ENCODE measurements at regions not wholly inside any gene's neighbourhood (a gene's known extent, or its start where the extent isn't known, plus 50 kb on each side); places are given as distances from the start of the nearest gene placed in this dataset.

DNA sequence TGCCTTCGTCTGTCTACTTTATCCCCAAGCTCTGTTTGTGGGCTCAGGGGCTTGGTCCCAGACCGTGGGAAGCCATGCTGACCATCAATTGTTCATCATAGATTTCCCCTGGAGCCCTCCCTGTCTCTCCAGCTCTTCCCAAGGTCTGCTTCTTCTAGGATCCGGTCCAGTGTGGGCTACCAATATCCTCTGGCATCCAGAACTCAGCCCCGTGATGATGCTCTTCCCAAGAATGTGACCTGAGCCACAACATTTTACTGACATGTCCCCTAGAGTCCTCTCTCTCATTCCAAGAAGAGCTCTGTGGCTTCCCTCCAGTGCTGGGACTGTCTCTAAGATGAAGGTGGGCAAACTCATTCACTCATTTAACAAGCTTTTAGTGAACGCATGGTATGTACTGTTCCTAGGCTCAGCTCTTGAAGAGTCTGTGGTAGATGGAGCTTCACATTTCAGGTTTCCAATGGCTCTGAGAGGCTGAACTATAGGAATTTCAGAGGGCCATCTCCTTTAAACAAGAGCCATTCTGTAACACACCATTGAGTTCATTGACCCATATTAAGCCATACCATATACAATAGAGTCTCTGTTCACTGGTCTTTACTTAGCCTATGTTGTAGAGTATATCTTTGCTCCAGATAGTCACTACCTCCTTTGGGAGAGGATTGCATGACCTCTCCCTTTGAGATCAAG is 142.0 kb upstream of the APCDD1 start:
- H3K27me3 ChIP-seq (replicated peaks; ENCODE audit: insufficient read depth): no peaks in the 10 kb centered on the region
- 90% methylated on average over 5 of the region's 5 CpGs for WGBS
- H3K4me3 ChIP-seq: no peak overlapping the region
- no peaks in the 10 kb centered on the region for H3K9me3 ChIP-seq
- no peak for DNase-seq (ENCODE audit: low spot score)
- H3K4me1 ChIP-seq (replicated peaks): no peaks in the 10 kb centered on the region
- intact Hi-C loops (cut with DNase I): no loop called here
- TF ChIP-seq POLR2A (IDR thresholded peaks at IDR 0.05) (no peak), POLR2AphosphoS5 (IDR thresholded peaks at IDR 0.05) (no peak)
- TF ChIP-seq, protein P1, sequence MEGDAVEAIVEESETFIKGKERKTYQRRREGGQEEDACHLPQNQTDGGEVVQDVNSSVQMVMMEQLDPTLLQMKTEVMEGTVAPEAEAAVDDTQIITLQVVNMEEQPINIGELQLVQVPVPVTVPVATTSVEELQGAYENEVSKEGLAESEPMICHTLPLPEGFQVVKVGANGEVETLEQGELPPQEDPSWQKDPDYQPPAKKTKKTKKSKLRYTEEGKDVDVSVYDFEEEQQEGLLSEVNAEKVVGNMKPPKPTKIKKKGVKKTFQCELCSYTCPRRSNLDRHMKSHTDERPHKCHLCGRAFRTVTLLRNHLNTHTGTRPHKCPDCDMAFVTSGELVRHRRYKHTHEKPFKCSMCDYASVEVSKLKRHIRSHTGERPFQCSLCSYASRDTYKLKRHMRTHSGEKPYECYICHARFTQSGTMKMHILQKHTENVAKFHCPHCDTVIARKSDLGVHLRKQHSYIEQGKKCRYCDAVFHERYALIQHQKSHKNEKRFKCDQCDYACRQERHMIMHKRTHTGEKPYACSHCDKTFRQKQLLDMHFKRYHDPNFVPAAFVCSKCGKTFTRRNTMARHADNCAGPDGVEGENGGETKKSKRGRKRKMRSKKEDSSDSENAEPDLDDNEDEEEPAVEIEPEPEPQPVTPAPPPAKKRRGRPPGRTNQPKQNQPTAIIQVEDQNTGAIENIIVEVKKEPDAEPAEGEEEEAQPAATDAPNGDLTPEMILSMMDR (IDR thresholded peaks at IDR 0.05): no peak
- no peaks in the 10 kb centered on the region for H3K36me3 ChIP-seq
- no peak overlapping the region for H3K27ac ChIP-seq

DNA sequence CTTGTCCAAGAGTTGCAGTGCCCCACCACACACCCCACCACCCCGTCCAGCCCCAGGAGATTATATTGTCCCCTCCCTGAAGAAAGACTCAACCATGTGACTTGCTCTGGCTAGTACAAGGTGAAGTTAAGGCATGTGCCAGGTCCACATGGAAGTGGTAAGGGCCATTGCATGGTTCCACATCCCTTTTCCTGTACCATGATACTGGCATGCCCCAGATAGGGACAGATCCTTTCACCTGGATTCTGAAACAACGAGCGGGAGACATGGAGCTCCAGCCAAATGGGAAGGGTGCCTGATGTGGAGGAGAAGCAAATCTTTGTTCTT is 141.5 kb upstream of the APCDD1 start:
- whole genome bisulfite sequencing: 88% methylated on average over 3 of the region's 3 CpGs
- TF ChIP-seq POLR2AphosphoS5 (IDR thresholded peaks at IDR 0.05) (no peak), POLR2A (IDR thresholded peaks at IDR 0.05) (no peak)
- TF ChIP-seq, protein P1 (IDR thresholded peaks at IDR 0.05): no peak
- intact Hi-C loops (cut with DNase I): no loop called here

DNA sequence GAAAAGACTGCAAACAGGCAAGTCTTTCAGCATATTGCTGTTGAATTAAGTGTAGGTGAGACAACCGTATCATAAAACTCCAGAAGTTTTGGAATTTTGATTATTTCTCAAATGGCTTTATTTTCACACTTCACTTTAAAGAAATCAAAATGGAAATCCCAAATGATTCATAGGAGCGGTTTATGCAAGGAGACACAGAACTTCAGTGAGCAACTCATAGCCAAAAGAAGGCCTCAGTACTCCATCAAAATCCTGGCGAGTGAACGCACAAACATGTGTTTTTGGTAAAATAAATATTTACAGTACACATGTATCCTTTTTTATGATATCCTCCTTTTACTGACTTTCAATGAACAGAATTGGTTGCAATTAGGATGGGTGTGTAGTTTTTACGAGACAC is 140.4 kb upstream of the APCDD1 start:
- intact Hi-C loops (cut with DNase I): no loop called here
- no peaks in the 10 kb centered on the region for H3K27me3 ChIP-seq (replicated peaks; ENCODE audit: insufficient read depth)
- DNase-seq (ENCODE audit: low spot score): no peak
- no peak overlapping the region for H3K27ac ChIP-seq
- TF ChIP-seq POLR2AphosphoS5 (IDR thresholded peaks at IDR 0.05) (no peak), POLR2A (IDR thresholded peaks at IDR 0.05) (no peak)
- TF ChIP-seq, protein P1 (IDR thresholded peaks at IDR 0.05): no peak
- no peaks in the 10 kb centered on the region for H3K36me3 ChIP-seq
- no peaks in the 10 kb centered on the region for H3K9me3 ChIP-seq
- 66% methylated on average over 5 of the region's 5 CpGs for WGBS
- no peaks in the 10 kb centered on the region for H3K4me1 ChIP-seq (replicated peaks)
- no peak overlapping the region for H3K4me3 ChIP-seq

More for the DNA sequence above, 141.5 kb upstream of the APCDD1 start:
- H3K36me3 ChIP-seq: no peaks in the 10 kb centered on the region
- no peaks in the 10 kb centered on the region for H3K9me3 ChIP-seq
- H3K27me3 ChIP-seq (replicated peaks; ENCODE audit: insufficient read depth): no peaks in the 10 kb centered on the region
- H3K4me3 ChIP-seq: no peak overlapping the region
- H3K4me1 ChIP-seq (replicated peaks): no peaks in the 10 kb centered on the region
- DNase-seq (ENCODE audit: low spot score): no peak
- H3K27ac ChIP-seq: no peak overlapping the region

DNA sequence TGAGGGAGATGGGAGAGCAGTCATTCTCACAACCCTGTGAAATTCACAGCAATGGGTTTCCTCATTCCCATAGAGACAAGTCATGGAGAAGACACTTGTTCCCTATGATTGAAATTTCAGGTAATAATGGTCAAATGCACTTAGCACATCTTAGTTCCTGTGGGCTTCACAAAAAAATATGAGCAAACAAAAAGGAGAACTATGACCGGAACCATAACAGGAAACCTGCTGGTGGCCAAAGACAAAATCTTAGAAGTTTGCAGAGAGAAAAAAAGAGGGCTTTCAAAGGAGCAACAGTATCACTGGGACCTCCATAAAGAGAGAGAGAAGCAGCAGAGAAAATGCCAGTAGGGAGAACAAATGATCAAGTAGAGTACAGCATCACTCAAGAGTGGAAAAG is 138.9 kb upstream of the APCDD1 start:
- no peak for DNase-seq (ENCODE audit: low spot score)
- no peak overlapping the region for H3K4me3 ChIP-seq
- intact Hi-C loops (cut with DNase I): no loop called here
- 79% methylated on average over 1 of the region's 1 CpG for WGBS
- H3K27ac ChIP-seq: no peak overlapping the region
- H3K4me1 ChIP-seq (replicated peaks): no peaks in the 10 kb centered on the region
- H3K27me3 ChIP-seq (replicated peaks; ENCODE audit: insufficient read depth): no peaks in the 10 kb centered on the region
- H3K36me3 ChIP-seq: no peaks in the 10 kb centered on the region
- H3K9me3 ChIP-seq: no peaks in the 10 kb centered on the region
- TF ChIP-seq, protein P1 (IDR thresholded peaks at IDR 0.05): no peak
- TF ChIP-seq POLR2AphosphoS5 (IDR thresholded peaks at IDR 0.05): no peak
- TF ChIP-seq POLR2A (IDR thresholded peaks at IDR 0.05): no peak

DNA sequence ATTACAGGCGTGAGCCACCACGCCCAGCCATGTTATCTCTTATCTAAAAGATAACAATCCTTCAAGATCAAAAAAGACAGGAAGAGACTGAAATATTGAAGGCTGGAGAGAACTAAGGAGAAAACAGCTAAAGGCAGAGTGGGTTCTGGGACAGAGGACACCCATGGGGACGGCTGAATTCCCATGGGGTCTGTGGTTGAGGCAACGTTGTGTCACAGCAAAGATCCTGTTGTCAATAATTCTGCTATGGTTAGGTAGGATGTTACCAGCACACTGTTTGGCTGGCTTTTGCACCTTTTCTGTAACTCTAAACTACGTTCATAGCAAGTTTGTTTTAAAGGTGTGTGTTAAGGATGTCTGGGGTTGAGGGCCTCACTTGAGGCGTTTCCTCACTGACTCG is 137.7 kb upstream of the APCDD1 start:
- Histone ChIP-seq H3K27me3 (replicated peaks; ENCODE audit: insufficient read depth) (no peaks in the 10 kb centered on the region), H3K4me1 (replicated peaks) (no peaks in the 10 kb centered on the region), H3K9me3 (no peaks in the 10 kb centered on the region), H3K27ac (no peak overlapping the region), H3K36me3 (no peaks in the 10 kb centered on the region), H3K4me3 (no peak overlapping the region)
- TF ChIP-seq POLR2AphosphoS5 (IDR thresholded peaks at IDR 0.05): no peak
- WGBS: 89% methylated on average over 7 of the region's 7 CpGs
- intact Hi-C loops (cut with DNase I): no loop called here
- DNase-seq (ENCODE audit: low spot score): no peak

Data from prostate gland (tissue), 2 donors.